ENCODE measurements at regions not wholly inside any gene's neighbourhood (a gene's known extent, or its start where the extent isn't known, plus 50 kb on each side); places are given as distances from the start of the nearest gene placed in this dataset.

- Mint-ChIP-seq H3K27ac (no peak overlapping the region), H3K36me3 (ENCODE audit: low read depth) (no peaks in the 10 kb centered on the region), H3K9me3 (no peaks in the 10 kb centered on the region), H3K4me1 (no peaks in the 10 kb centered on the region), H3K4me3 (no peak overlapping the region), H3K27me3 (ENCODE audit: low read depth) (no peaks in the 10 kb centered on the region)
- TF ChIP-seq CTCF (IDR thresholded peaks at IDR 0.05; ENCODE audit: unreplicated experiment in 3 of 3): peak in 1 of 3 experiments; percentile 27
These were observed 254.4 kb downstream of the KCNE4 start for GRCh38 chr2:223306371-223306770.

- no peaks in the 10 kb centered on the region for H3K9me3 Mint-ChIP-seq
- H3K27ac Mint-ChIP-seq: no peak overlapping the region
- H3K36me3 Mint-ChIP-seq (ENCODE audit: low read depth): no peaks in the 10 kb centered on the region
- no peak for TF ChIP-seq CTCF (IDR thresholded peaks at IDR 0.05; ENCODE audit: unreplicated experiment in 3 of 3)
- H3K4me1 Mint-ChIP-seq: peaks cover 5% of the 10 kb centered on the region
- H3K27me3 Mint-ChIP-seq (ENCODE audit: low read depth): no peaks in the 10 kb centered on the region
- no peak overlapping the region for H3K4me3 Mint-ChIP-seq
These were observed 260.1 kb downstream of the KCNE4 start for GRCh38 chr2:223311889-223312680.

- peaks cover 5% of the 10 kb centered on the region for H3K4me1 Mint-ChIP-seq
- H3K9me3 Mint-ChIP-seq: no peaks in the 10 kb centered on the region
- no peaks in the 10 kb centered on the region for H3K27me3 Mint-ChIP-seq (ENCODE audit: low read depth)
- no peak overlapping the region for H3K4me3 Mint-ChIP-seq
- no peaks in the 10 kb centered on the region for H3K36me3 Mint-ChIP-seq (ENCODE audit: low read depth)
- no peak for TF ChIP-seq CTCF (IDR thresholded peaks at IDR 0.05; ENCODE audit: unreplicated experiment in 3 of 3)
- H3K27ac Mint-ChIP-seq: no peak overlapping the region
These were observed 261.1 kb downstream of the KCNE4 start for GRCh38 chr2:223313101-223313500.

- Mint-ChIP-seq H3K9me3 (no peaks in the 10 kb centered on the region), H3K4me3 (no peak overlapping the region), H3K27ac (no peak overlapping the region), H3K4me1 (peaks cover 12% of the 10 kb centered on the region), H3K36me3 (ENCODE audit: low read depth) (no peaks in the 10 kb centered on the region), H3K27me3 (ENCODE audit: low read depth) (peaks cover 4% of the 10 kb centered on the region)
- no peak for TF ChIP-seq CTCF (IDR thresholded peaks at IDR 0.05; ENCODE audit: unreplicated experiment in 3 of 3)
These were observed 262.8 kb downstream of the KCNE4 start for GRCh38 chr2:223314811-223315210.

- H3K4me3 Mint-ChIP-seq: no peak overlapping the region
- H3K4me1 Mint-ChIP-seq: peaks cover 14% of the 10 kb centered on the region
- H3K27ac Mint-ChIP-seq: no peak overlapping the region
- TF ChIP-seq CTCF (IDR thresholded peaks at IDR 0.05; ENCODE audit: unreplicated experiment in 3 of 3): no peak
- no peaks in the 10 kb centered on the region for H3K9me3 Mint-ChIP-seq
- peaks cover 4% of the 10 kb centered on the region for H3K27me3 Mint-ChIP-seq (ENCODE audit: low read depth)
- H3K36me3 Mint-ChIP-seq (ENCODE audit: low read depth): no peaks in the 10 kb centered on the region
These were observed 263.8 kb downstream of the KCNE4 start for GRCh38 chr2:223315813-223316212.

- no peak for TF ChIP-seq CTCF (IDR thresholded peaks at IDR 0.05; ENCODE audit: unreplicated experiment in 3 of 3)
- peaks cover 4% of the 10 kb centered on the region for H3K27me3 Mint-ChIP-seq (ENCODE audit: low read depth)
- H3K9me3 Mint-ChIP-seq: no peaks in the 10 kb centered on the region
- H3K4me3 Mint-ChIP-seq: no peak overlapping the region
- H3K4me1 Mint-ChIP-seq: peaks cover 14% of the 10 kb centered on the region
- H3K27ac Mint-ChIP-seq: no peak overlapping the region
- no peaks in the 10 kb centered on the region for H3K36me3 Mint-ChIP-seq (ENCODE audit: low read depth)
These were observed 264.4 kb downstream of the KCNE4 start for GRCh38 chr2:223316342-223316741.

Data from nephron (organoid).